HG03442 (cell line): ENCODE measurements at regions not wholly inside any gene's neighbourhood (a gene's known extent, or its start where the extent isn't known, plus 50 kb on each side); places are given as distances from the start of the nearest gene placed in this dataset.

ENCODE experiments used
- ATAC-seq: cut with Tn5 transposase; IDR thresholded peaks from one replicate; pipeline ENCODE4 v1.9.1; 2021; ENCODE audit warnings: mild to moderate bottlenecking, moderate library complexity; ENCODE audit not compliant: unreplicated experiment

- no peak for ATAC-seq
Observed at GRCh38 chr1:50358962-50359361, 64.3 kb downstream of the DMRTA2 start.

DNA sequence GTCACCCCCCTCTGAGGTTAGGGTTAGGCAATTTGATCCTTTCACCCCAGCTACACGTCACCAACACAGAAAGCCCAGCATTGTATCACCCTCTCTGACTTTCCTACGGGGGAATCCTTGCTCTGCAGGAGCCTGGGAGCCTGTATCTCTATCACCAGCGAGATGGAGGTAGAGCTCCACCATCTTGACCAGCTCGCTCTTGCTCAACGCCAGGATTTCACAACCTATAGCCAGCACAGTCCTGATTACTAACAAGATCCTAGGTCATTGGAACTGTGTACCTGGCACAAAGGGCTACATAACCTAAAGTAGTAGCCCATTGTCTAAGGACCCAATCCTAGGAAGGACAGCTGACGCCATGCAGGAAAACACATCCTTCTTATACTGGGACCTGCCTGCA lies 66.1 kb downstream of the DMRTA2 start:
- ATAC-seq: no peak

DNA sequence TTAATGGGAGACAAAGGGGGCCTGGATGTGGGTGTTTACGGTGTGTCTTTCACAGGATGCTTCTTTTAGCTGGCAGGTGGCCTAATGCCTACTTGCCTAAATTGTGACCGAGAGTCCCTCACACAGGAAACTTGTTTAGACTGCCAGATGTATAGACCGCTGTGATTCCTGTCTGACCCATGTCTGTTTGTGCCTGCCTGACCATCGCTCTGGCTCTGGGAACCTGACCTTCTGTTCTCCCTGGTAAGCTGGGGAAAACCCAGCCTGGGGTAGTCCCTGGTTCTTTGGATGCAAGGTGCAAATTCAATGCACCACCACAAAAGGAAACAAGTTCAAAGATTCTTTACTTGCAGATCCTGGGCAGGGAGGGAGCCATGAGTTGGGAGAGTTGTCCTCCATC lies 68.4 kb downstream of the DMRTA2 start:
- no peak for ATAC-seq

GRCh38 chr1:50352428-50352827 lies 70.8 kb downstream of the DMRTA2 start:
- no peak for ATAC-seq

DNA sequence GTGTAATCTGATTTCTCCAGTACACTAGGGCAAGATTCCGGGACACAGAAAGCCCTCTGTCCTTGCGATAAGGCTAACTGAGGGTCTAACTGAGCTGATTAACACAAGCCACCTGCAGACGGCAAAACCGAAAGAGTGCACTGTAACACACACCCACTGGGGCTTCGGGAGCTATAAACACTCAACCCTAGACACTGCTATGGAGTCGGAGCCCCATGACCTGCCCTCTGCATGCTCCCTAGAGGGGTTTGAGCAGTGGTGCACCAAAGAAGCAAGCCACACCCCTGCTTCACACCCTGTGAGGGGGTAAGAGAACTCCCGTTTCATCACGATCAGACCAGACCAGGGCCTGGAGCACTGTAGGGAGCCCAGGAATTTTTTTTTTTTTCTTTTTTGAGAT lies 72.4 kb downstream of the DMRTA2 start:
- no peak for ATAC-seq

DNA sequence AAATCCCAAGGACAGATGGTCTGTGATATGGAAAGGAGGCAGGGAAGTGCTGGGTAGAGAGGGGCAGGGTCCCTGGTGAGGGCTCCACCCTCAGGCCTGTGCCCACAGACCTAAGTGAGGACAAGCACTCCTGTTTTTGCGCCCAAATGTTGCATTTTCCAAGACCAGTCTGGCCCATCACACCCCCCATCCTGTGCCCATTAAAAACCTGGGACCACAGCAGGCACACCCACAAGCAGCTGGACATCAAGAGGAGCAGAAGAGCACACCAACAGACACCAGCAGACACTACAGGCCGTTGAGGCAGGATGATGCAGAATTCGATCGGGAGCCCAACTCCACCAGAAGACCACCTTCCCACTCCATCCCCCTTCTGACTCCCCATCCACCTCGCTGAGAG lies 72.8 kb downstream of the DMRTA2 start:
- no peak for ATAC-seq

GRCh38 chr1:50349242-50349565 lies 74.0 kb downstream of the DMRTA2 start:
- ATAC-seq: no peak

DNA sequence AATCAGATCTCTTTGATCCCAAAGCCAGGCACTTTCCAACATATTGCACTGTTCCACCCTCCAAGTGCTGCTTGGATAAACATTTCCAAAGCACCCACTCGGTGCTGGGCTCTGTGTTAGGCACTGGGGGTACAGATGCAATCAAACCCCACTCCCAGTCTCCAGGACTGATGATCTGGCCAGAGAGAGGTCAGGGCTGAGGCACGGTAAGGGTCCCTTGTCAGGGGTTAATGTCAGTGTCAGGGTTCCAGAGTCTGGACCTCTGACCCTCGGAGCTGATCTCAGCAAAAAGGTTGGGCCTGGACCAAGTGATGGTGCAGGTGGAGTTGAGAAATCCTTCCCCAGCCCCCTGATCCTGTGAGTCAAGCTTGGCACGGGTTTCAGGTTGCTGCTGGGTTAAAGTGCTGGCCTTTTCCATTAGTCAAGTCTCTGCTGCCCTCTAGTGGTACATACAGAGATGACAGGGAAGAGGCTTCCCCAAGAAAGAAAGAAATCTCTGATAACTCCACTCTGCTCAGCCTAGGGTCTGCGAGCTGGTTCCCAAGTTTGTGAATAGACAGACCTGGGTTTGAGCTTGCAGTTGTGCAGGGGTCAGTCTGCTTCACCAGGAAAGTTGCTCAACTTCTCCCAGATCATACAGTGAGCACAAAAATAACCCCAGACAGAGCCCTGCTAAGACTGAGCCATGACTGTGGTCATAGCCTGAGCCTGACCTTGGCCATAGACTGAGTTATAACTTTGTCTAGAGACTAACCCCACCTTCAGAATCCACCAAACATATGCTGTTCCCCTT lies 74.6 kb downstream of the DMRTA2 start:
- ATAC-seq: peak; percentile 77

GRCh38 chr1:50347933-50348332 lies 75.3 kb downstream of the DMRTA2 start:
- no peak for ATAC-seq

DNA sequence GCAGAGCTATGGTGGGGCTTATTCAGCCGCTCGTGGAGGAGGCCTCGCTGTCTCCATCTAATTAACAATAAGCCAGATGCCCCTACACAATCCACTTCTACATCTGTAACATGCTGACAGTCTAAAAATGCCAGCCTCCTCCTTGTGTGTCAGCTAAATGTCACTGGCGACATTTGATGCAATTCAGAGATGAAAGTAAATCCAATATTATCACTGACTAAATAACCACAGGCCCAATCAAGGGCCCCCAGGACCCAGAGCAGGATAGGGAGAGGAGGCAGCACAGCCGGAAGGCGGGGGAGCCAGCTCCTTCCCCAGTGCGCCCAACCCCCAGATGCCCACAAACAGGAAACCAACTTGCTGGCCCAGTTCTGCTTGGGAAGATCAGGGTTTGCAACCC lies 76.6 kb downstream of the DMRTA2 start:
- no peak for ATAC-seq

DNA sequence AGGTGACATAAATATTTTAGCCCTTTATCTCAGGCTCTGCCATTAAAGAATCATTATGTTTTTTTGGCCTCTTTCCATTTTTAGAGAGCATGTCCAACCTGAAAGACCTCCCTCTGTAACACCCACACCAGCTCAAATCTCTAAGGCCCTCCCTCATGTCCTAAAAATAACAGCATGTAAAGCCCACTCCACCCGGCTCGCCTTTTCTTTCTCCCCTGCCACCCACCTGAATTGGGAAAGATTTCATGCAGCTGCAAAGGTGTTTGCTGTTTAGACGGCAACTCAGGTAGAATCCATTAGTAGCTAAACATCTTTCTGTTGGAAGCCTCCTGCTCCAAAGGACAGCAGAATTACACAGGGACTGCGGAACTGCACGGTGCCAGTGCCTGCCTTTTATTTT lies 79.9 kb downstream of the DMRTA2 start:
- ATAC-seq: no peak

GRCh38 chr1:50342525-50342924 lies 80.7 kb downstream of the DMRTA2 start:
- no peak for ATAC-seq

GRCh38 chr1:50335036-50335435 lies 88.2 kb downstream of the DMRTA2 start:
- no peak for ATAC-seq

- peak; percentile 78 for ATAC-seq
Observed at GRCh38 chr1:50333595-50333974, 89.7 kb downstream of the DMRTA2 start.

DNA sequence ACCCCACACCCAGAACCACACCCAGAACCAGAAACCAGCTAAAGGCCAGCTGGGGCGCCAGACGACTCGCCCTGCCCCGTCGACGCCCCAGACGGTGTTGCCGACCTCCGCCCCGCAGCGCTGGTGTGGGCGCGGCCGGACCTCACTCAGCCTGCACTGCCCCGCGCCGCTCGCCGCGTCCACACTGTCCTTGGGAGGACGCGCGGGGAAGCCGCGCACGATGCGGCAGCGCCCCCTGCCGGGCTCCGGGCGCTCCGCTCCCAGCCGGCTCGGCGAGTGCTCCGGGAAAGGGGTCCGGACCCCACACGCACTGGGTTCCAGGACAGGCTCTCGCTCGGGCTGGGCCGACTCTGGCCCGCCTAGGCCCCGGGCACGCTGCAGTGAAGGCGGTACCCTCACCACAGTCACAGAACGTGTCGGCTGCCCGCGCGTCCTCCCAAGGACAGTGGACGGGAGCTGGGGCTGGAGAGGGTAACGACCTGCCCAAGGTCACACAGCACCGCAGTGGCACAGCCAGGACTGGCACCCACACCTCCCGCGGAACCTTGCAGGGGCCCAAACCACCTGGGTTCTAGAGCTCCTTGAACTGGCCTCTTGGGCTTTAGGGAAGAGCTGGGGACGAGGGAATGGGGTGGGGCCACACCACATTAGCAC lies 90.2 kb downstream of the DMRTA2 start:
- ATAC-seq: peak; percentile 73

DNA sequence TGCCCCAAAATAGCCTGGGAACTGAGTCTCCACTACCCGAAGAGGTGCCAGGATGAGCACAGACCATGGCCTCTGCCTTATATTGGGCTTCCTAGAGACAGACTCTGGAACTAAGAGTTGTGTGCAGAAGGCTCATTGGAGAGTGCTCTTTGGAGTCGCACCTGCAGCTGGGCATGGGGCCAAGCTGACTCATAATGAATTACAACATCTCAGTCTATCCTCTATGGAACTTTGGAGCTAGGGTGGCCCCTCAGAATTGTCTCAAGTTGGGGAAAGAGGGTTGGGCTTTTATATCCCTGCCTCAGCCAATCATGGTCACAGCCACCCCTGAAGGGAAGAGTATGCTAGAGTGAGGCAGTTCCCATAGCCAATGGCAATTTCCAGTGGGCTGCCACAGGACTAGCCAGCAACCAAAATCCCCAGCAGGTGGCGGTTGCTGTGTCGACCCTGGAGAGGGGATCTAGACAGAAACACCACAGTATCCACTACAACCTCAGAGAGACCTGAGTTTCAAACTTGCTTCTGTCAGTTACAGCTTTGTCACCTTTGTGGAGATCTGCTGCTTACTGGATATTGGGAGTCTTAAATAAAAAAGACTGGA lies 93.8 kb downstream of the DMRTA2 start:
- ATAC-seq: no peak

- no peak for ATAC-seq
Observed at GRCh38 chr1:50328552-50328951, 94.7 kb downstream of the DMRTA2 start.

DNA sequence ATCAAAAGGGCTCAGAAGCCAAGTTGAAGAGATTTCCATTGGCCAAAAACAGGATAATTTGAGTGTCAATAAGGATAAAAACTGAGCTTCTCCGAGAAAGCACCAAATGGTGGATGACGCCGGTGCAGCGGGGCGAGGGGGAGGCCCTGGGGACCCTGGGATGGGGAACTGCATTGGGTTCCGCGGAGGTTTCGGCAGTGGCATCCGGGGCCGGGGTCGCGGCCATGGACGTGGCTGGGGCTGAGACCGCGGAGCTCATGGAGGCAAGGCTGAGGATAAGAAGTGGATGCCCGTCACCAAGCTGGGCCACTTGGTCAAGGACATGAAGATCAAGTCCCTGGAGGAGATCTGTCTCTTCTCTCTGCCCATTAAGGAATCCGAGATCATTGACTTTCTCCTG lies 97.2 kb downstream of the DMRTA2 start:
- ATAC-seq: no peak

DNA sequence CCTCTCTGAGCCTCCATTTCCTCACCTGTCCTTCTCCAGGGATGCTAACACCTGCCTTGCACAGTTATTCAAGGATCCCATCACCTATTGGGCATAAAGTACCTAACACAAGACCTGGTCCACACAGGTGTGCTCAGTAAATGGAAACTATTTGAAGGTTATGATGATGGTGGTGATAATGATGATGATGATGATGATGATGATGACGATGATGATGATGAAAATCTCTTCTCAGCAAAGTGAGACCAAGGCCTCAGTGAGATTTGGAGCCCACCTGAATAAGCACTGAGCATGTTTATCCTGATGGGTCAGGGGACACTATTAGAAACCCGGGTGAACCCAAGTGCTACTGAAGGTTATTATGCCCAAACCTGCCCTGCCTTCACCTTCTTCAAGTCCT lies 100.7 kb downstream of the DMRTA2 start:
- no peak for ATAC-seq

DNA sequence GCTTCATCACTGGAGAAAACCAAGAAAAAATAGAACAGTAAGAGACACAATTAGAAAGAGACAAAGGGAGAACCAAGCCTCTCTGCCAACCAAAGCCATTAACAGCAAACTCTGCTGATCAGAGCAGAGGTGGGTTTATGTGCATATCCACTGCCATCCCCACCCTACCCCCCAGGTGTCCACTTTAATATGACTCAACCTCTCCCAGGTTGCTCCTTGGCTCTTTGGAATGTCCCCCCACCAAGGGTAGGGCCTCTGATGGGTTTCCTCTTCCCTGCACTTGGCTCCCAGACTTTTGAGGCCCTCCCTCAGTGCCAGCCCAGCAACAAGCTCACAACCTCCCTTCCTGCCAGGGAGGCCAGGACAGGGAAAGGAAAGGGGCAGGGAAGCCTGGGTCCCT lies 104.8 kb downstream of the DMRTA2 start:
- ATAC-seq: no peak

DNA sequence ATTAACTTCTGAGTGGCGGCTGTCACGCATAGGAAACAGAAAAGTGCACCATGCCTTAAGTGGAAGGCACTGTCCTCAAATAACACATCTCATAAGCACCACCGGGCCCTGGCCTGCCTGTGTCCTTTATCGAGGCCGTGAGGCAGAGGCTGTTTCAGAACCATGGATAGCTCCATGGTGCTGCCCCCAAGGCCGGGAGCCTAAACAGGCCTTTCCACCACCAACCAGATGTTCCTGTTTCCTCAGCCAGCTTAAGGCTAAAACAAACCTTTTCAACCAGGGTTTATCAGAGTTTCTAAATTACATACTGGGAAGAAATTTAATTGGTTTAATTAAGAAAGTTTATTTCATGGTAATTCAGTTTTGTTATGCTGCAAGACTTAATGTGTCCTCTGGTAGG lies 114.4 kb downstream of the DMRTA2 start:
- ATAC-seq: no peak

GRCh38 chr1:50305808-50306207 lies 117.4 kb downstream of the DMRTA2 start:
- ATAC-seq: no peak
